OCI-LY1 (cell line): ENCODE measurements at regions not wholly inside any gene's neighbourhood (a gene's known extent, or its start where the extent isn't known, plus 50 kb on each side); places are given as distances from the start of the nearest gene placed in this dataset.

ENCODE experiments used
- EZH2 ChIP-seq: fragments of 200-600 bp; sonication (generic), shearing (Covaris generic); IDR thresholded peaks from 2 replicates; pipeline ENCODE4 v1.8.0; 2017; ENCODE audit warnings: borderline replicate concordance, mixed run types, mild to moderate bottlenecking, antibody characterized with exemption, low read length, moderate library complexity, mixed read lengths
- TF ChIP-seq, protein P1 (sequence below): fragments of 200-600 bp; sonication (generic), shearing (Covaris generic); IDR thresholded peaks from 2 replicates; pipeline ENCODE4 v1.5.1; 2017; ENCODE audit warnings: mild to moderate bottlenecking, antibody characterized with exemption, low read length, moderate library complexity, mixed read lengths

DNA sequence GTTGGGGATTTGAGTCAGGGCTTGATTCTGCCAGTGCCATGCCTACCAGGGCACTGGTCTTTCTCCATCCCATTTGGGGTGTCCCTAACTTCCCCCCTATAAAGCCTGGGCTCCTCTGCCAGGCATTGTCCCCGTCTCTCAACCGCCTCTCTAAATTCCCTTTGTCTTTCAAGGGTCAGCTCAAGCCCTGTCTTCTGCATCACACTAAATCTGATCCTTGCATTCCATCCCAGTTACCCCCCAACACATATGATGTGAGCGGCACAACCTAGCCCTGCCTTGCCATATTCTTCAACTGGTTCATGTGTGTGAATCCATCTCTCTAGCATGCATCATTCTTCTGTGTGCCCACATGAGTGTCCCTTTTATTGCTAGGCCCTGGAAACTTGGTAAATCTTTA is 480.9 kb downstream of the ZNF536 start:
- TF ChIP-seq, protein P1, sequence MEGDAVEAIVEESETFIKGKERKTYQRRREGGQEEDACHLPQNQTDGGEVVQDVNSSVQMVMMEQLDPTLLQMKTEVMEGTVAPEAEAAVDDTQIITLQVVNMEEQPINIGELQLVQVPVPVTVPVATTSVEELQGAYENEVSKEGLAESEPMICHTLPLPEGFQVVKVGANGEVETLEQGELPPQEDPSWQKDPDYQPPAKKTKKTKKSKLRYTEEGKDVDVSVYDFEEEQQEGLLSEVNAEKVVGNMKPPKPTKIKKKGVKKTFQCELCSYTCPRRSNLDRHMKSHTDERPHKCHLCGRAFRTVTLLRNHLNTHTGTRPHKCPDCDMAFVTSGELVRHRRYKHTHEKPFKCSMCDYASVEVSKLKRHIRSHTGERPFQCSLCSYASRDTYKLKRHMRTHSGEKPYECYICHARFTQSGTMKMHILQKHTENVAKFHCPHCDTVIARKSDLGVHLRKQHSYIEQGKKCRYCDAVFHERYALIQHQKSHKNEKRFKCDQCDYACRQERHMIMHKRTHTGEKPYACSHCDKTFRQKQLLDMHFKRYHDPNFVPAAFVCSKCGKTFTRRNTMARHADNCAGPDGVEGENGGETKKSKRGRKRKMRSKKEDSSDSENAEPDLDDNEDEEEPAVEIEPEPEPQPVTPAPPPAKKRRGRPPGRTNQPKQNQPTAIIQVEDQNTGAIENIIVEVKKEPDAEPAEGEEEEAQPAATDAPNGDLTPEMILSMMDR: no peak
- TF ChIP-seq EZH2: no peak
